ENCODE measurements at regions not wholly inside any gene's neighbourhood (a gene's known extent, or its start where the extent isn't known, plus 50 kb on each side); places are given as distances from the start of the nearest gene placed in this dataset.

DNA sequence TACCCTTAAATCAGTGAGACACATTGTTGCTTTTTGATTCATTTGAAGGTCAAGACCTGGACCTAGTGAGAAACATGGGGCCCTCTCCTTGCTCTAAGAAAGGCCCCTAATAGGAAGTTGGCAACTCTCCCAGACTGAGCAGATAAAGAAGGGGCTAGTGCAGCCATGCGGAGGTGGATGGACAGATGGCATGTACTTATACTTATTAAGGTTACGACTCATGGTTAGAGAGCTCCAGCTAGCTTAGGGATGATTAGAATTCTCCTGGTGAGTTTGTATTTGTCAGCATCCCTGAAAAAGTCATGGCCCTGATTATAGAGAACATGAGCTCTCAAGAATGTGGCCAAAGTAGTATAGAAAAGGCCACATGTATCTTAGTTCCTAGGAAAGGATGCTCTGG lies 112.1 kb upstream of the BDNF start:
- Histone ChIP-seq H4K20me1 (ENCODE audit: insufficient read depth, low read length) (no peaks in the 10 kb centered on the region), H3K9me2 (ENCODE audit: insufficient read depth, low read length) (no peaks in the 10 kb centered on the region), H3K4me1 (ENCODE audit: insufficient read depth, low read length, poor library complexity, severe bottlenecking) (no peaks in the 10 kb centered on the region), H3K27ac (ENCODE audit: low read depth, low read length, poor library complexity, severe bottlenecking) (no peak overlapping the region), H3K9me3 (ENCODE audit: low read length) (no peaks in the 10 kb centered on the region), H3K79me2 (ENCODE audit: insufficient read depth, low read depth, low read length) (no peaks in the 10 kb centered on the region), H2AFZ (ENCODE audit: low read length) (no peak overlapping the region), H3K4me3 (ENCODE audit: low read depth, low read length, poor library complexity, severe bottlenecking) (no peak overlapping the region), H3K36me3 (ENCODE audit: insufficient read depth, low read length) (no peaks in the 10 kb centered on the region), H3K4me2 (ENCODE audit: low read length) (no peak overlapping the region)
- no peak for DNase-seq (ENCODE audit: low spot score)
- BruUV-seq (replicated peaks): no TSS peak
- no peak for TF ChIP-seq EZH2phosphoT487 (IDR thresholded peaks at IDR 0.05; ENCODE audit: borderline replicate concordance, low read depth, low read length)
- CTCF ChIA-PET (ENCODE audit: unreplicated experiment): no interaction called here
- POLR2A ChIA-PET: interaction anchor here (1.3 kb wide), 1 partner anchor 15 kb away, joined by 3 read pairs; no protein-coding TSS in a partner anchor
- intact Hi-C loops (cut with micrococcal nuclease; ENCODE audit: unreplicated experiment): no loop called here

DNA sequence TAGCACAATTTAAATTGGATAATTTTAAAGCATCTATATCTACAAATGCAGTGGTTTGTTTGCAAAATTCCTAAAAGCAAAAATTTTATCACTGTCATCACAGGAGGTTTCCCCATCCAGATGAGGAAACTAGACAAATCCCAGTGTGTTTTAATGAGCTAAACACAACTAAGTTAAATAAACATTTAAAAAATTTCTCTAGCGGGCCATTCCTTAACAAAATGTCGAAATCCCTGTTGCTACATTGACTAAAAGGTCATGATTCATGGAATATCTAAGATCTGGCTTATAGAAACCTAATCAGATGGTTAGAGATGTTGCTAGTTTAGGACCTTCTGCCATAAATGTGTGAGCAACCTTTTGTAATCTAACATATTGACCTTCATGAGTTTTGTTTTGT lies 107.3 kb upstream of the BDNF start:
- DNase-seq (ENCODE audit: low spot score): no peak
- CTCF ChIA-PET (ENCODE audit: unreplicated experiment): no interaction called here
- Histone ChIP-seq H3K4me1 (ENCODE audit: insufficient read depth, low read length, poor library complexity, severe bottlenecking) (no peaks in the 10 kb centered on the region), H3K9me2 (ENCODE audit: insufficient read depth, low read length) (no peaks in the 10 kb centered on the region), H3K9me3 (ENCODE audit: low read length) (no peaks in the 10 kb centered on the region), H3K36me3 (ENCODE audit: insufficient read depth, low read length) (no peaks in the 10 kb centered on the region), H3K4me3 (ENCODE audit: low read depth, low read length, poor library complexity, severe bottlenecking) (no peak overlapping the region), H2AFZ (ENCODE audit: low read length) (no peak overlapping the region), H3K4me2 (ENCODE audit: low read length) (no peak overlapping the region), H4K20me1 (ENCODE audit: insufficient read depth, low read length) (no peaks in the 10 kb centered on the region), H3K27ac (ENCODE audit: low read depth, low read length, poor library complexity, severe bottlenecking) (no peak overlapping the region), H3K79me2 (ENCODE audit: insufficient read depth, low read depth, low read length) (no peaks in the 10 kb centered on the region)
- no TSS peak for BruUV-seq (replicated peaks)
- intact Hi-C loops (cut with micrococcal nuclease; ENCODE audit: unreplicated experiment): no loop called here
- TF ChIP-seq, protein P1, sequence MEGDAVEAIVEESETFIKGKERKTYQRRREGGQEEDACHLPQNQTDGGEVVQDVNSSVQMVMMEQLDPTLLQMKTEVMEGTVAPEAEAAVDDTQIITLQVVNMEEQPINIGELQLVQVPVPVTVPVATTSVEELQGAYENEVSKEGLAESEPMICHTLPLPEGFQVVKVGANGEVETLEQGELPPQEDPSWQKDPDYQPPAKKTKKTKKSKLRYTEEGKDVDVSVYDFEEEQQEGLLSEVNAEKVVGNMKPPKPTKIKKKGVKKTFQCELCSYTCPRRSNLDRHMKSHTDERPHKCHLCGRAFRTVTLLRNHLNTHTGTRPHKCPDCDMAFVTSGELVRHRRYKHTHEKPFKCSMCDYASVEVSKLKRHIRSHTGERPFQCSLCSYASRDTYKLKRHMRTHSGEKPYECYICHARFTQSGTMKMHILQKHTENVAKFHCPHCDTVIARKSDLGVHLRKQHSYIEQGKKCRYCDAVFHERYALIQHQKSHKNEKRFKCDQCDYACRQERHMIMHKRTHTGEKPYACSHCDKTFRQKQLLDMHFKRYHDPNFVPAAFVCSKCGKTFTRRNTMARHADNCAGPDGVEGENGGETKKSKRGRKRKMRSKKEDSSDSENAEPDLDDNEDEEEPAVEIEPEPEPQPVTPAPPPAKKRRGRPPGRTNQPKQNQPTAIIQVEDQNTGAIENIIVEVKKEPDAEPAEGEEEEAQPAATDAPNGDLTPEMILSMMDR (conservative IDR thresholded peaks at IDR 0.05; ENCODE audit: low read length): no peak
- no peak for TF ChIP-seq EZH2phosphoT487 (IDR thresholded peaks at IDR 0.05; ENCODE audit: borderline replicate concordance, low read depth, low read length)
- POLR2A ChIA-PET: no interaction called here

DNA sequence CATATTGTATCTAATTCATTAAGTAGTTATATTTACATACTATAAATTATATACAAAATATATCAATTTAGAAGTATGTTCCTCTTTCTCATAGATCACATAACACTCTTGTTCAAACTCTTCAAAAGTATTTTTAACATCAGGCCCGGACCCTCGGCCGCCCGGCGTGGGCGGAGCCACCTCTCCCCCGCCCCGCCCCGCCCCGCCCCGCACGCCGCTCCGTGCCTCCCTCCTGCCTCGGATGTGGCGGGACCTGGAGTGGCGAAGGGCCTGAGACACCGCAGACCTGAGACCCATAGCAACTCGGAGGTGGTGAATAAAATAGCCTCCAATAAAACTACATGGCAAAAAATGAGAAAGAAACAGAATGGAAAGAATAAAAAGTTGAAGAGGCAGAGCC lies 105.9 kb upstream of the BDNF start:
- CTCF ChIA-PET (ENCODE audit: unreplicated experiment): no interaction called here

More for the DNA sequence above, 105.9 kb upstream of the BDNF start:
- Histone ChIP-seq H4K20me1 (ENCODE audit: insufficient read depth, low read length) (no peaks in the 10 kb centered on the region), H2AFZ (ENCODE audit: low read length) (no peak overlapping the region), H3K4me3 (ENCODE audit: low read depth, low read length, poor library complexity, severe bottlenecking) (no peak overlapping the region), H3K9me3 (ENCODE audit: low read length) (no peaks in the 10 kb centered on the region), H3K4me2 (ENCODE audit: low read length) (no peak overlapping the region), H3K27ac (ENCODE audit: low read depth, low read length, poor library complexity, severe bottlenecking) (no peak overlapping the region), H3K4me1 (ENCODE audit: insufficient read depth, low read length, poor library complexity, severe bottlenecking) (no peaks in the 10 kb centered on the region), H3K9me2 (ENCODE audit: insufficient read depth, low read length) (no peaks in the 10 kb centered on the region), H3K79me2 (ENCODE audit: insufficient read depth, low read depth, low read length) (no peaks in the 10 kb centered on the region), H3K36me3 (ENCODE audit: insufficient read depth, low read length) (no peaks in the 10 kb centered on the region)
- intact Hi-C loops (cut with micrococcal nuclease; ENCODE audit: unreplicated experiment): no loop called here
- POLR2A ChIA-PET: no interaction called here
- TF ChIP-seq EZH2phosphoT487 (IDR thresholded peaks at IDR 0.05; ENCODE audit: borderline replicate concordance, low read depth, low read length): no peak
- TF ChIP-seq, protein P1 (conservative IDR thresholded peaks at IDR 0.05; ENCODE audit: low read length): no peak
- no TSS peak for BruUV-seq (replicated peaks)
- DNase-seq (ENCODE audit: low spot score): no peak
